SK-N-SH (cell line): ENCODE measurements at regions not wholly inside any gene's neighbourhood (a gene's known extent, or its start where the extent isn't known, plus 50 kb on each side); places are given as distances from the start of the nearest gene placed in this dataset.
"Not testable (repeated sequence)": the region's sequence is repeated elsewhere in the genome, so short reads cannot be mapped to it uniquely, and the experiment has no call there.

ENCODE experiments used
- CTCF ChIA-PET: fragments of 300-600, 350-600 bp; formaldehyde crosslinking; extraction: SDS; loops from one replicate; lab custom pipeline; 2021; lab: Yijun Ruan, JAX
- POLR2A ChIA-PET: fragments of 350-600 bp; sonication (Branson Sonifier 250); formaldehyde crosslinking; extraction: SDS; loops from one replicate; lab custom pipeline; 2020; ENCODE audit warnings: antibody characterized with exemption, inconsistent platforms; lab: Yijun Ruan, JAX
- DNase-seq: peaks from one replicate; pipeline ENCODE4 v3.0.0; 2012
- H2AFZ ChIP-seq: fragments of 200-600 bp; sonication (generic); 2 replicates; pipeline ENCODE4 v1.8.1; 2016; ENCODE audit warnings: antibody characterized with exemption, mild to moderate bottlenecking, low read depth
- H3F3A ChIP-seq: fragments of 200-600 bp; sonication (generic); replicated peaks from 2 replicates; pipeline ENCODE3; 2016; ENCODE audit warnings: antibody characterized with exemption, mild to moderate bottlenecking; ENCODE audit not compliant: insufficient read depth
- H3K27ac ChIP-seq, 2 experiments: fragments of 200-500 bp in 1 of 2; fragments of 200-600 bp in 1 of 2; sonication (Bioruptor generic) in 1 of 2; sonication (generic), shearing (Covaris generic) in 1 of 2; 2 replicates each; pipeline versions ENCODE4 v1.5.1 to v1.6.1; 2014 to 2016; ENCODE audit warnings: low read depth in 2 of 2, inconsistent platforms in 1 of 2, low read length in 1 of 2, mild to moderate bottlenecking in 1 of 2, mixed read lengths in 1 of 2
- H3K27me3 ChIP-seq: fragments of 200-600 bp; sonication (generic), shearing (Covaris generic); 2 replicates; pipeline ENCODE4 v1.6.1; 2016; ENCODE audit warnings: mixed run types; ENCODE audit not compliant: insufficient read depth
- H3K36me3 ChIP-seq, 2 experiments: fragments of 200-500 bp in 1 of 2; fragments of 200-600 bp in 1 of 2; sonication (Bioruptor generic) in 1 of 2; sonication (generic) in 1 of 2; replicated peaks in 1 of 2; 2 replicates each; pipeline versions ENCODE3 to v1.5.1; 2014 to 2016; ENCODE audit warnings: low read length in 1 of 2, mild to moderate bottlenecking in 1 of 2; ENCODE audit not compliant: insufficient read depth in 2 of 2, control insufficient read depth in 1 of 2
- H3K4me1 ChIP-seq, 2 experiments: fragments of 200-500 bp in 1 of 2; fragments of 200-600 bp in 1 of 2; sonication (Bioruptor generic) in 1 of 2; sonication (generic), shearing (Covaris generic) in 1 of 2; 2 replicates each; pipeline versions ENCODE4 v1.5.1 to v1.6.1; 2014 to 2016; ENCODE audit warnings: low read depth in 1 of 2, low read length in 1 of 2, mixed run types in 1 of 2; ENCODE audit not compliant: insufficient read depth in 2 of 2, control insufficient read depth in 1 of 2
- H3K4me2 ChIP-seq: fragments of 200-600 bp; sonication (generic), shearing (Covaris generic); 2 replicates; pipeline ENCODE4 v1.6.1; 2017; ENCODE audit warnings: mixed run types
- H3K4me3 ChIP-seq, 2 experiments: fragments of 200-500 bp in 1 of 2; fragments of 200-600 bp in 1 of 2; sonication (Bioruptor generic) in 1 of 2; sonication (generic), shearing (Covaris generic) in 1 of 2; 2 replicates each; pipeline versions ENCODE4 v1.5.1 to v1.8.1; 2014 to 2016; ENCODE audit warnings: low read depth in 2 of 2, inconsistent platforms in 1 of 2, low read length in 1 of 2, mild to moderate bottlenecking in 1 of 2, mixed read lengths in 1 of 2, moderate library complexity in 1 of 2
- H3K79me2 ChIP-seq: fragments of 200-600 bp; sonication (generic); 2 replicates; pipeline ENCODE4 v1.8.1; 2017; ENCODE audit warnings: mild to moderate bottlenecking; ENCODE audit not compliant: insufficient read depth
- H3K9ac ChIP-seq: fragments of 200-600 bp; sonication (generic); 2 replicates; pipeline ENCODE4 v1.6.1; 2017; ENCODE audit warnings: mixed run types
- H3K9me2 ChIP-seq: fragments of 200-600 bp; sonication (generic); 2 replicates; pipeline ENCODE4 v1.6.1; 2017; ENCODE audit warnings: mixed run types
- H3K9me3 ChIP-seq: fragments of 200-600 bp; sonication (generic); 2 replicates; pipeline ENCODE4 v1.6.1; 2017; ENCODE audit warnings: mixed run types, mild to moderate bottlenecking, moderate library complexity
- H4K20me1 ChIP-seq: fragments of 200-600 bp; sonication (generic); 2 replicates; pipeline ENCODE4 v1.6.1; 2017; ENCODE audit warnings: mild to moderate bottlenecking, mixed run types; ENCODE audit not compliant: insufficient read depth
- CHD2 ChIP-seq: fragments of 150-350 bp; IDR thresholded peaks from 2 replicates; pipeline ENCODE4 v1.6.1; 2018; ENCODE audit warnings: low read length; ENCODE audit not compliant: partially characterized antibody
- EP300 ChIP-seq, 2 experiments: IDR thresholded peaks; 2 replicates each; pipeline versions ENCODE4 v1.4.0 to v1.6.1; 2012; ENCODE audit warnings: borderline replicate concordance in 1 of 2, low read depth in 1 of 2, low read length in 1 of 2
- EZH2phosphoT487 ChIP-seq: fragments of 200-600 bp; sonication (generic); IDR thresholded peaks from 2 replicates; pipeline ENCODE4 v1.6.1; 2017; ENCODE audit warnings: low read depth, mixed run types, mild to moderate bottlenecking, antibody characterized with exemption, moderate library complexity, borderline replicate concordance
- FOSL2 ChIP-seq: IDR thresholded peaks from 2 replicates; pipeline ENCODE4 v1.4.0; 2012; ENCODE audit warnings: low read depth, mild to moderate bottlenecking, moderate library complexity, borderline replicate concordance
- GABPA ChIP-seq: IDR thresholded peaks from 2 replicates; pipeline ENCODE4 v1.4.0; 2012; ENCODE audit warnings: low read depth, mild to moderate bottlenecking
- GATA2 ChIP-seq: sonication (generic); formaldehyde crosslinking; IDR thresholded peaks from 2 replicates; pipeline ENCODE4 v1.5.0; 2020; ENCODE audit warnings: mild to moderate bottlenecking, missing genetic modification reagents
- MAX ChIP-seq: IDR thresholded peaks from 2 replicates; pipeline ENCODE4 v1.4.0; 2012; ENCODE audit warnings: low read depth
- MXI1 ChIP-seq: IDR thresholded peaks from 2 replicates; pipeline ENCODE4 v1.6.1; 2012; ENCODE audit warnings: mild to moderate bottlenecking, low read depth, low read length, improper control_type of control experiment
- NRF1 ChIP-seq: IDR thresholded peaks from 2 replicates; pipeline ENCODE4 v1.6.1; 2012; ENCODE audit warnings: low read depth, mild to moderate bottlenecking, low read length
- PBX3 ChIP-seq: IDR thresholded peaks from 2 replicates; pipeline ENCODE4; 2012
- POLR2AphosphoS5 ChIP-seq: IDR thresholded peaks from 2 replicates; pipeline ENCODE4 v1.6.1; 2012; ENCODE audit warnings: low read depth, low read length
- RAD21 ChIP-seq: IDR thresholded peaks from 2 replicates; pipeline ENCODE4 v1.6.1; 2012; ENCODE audit warnings: mild to moderate bottlenecking, low read length
- RFX5 ChIP-seq: IDR thresholded peaks from 2 replicates; pipeline ENCODE4 v1.6.1; 2012; ENCODE audit warnings: mild to moderate bottlenecking, improper control_type of control experiment, low read length
- RXRA ChIP-seq: IDR thresholded peaks from 2 replicates; pipeline ENCODE4 v1.4.0; 2012; ENCODE audit warnings: low read depth, mild to moderate bottlenecking, borderline replicate concordance
- SIN3A ChIP-seq: IDR thresholded peaks from 2 replicates; pipeline ENCODE4 v1.6.1; 2012; ENCODE audit warnings: low read depth, mild to moderate bottlenecking, low read length, moderate library complexity, borderline replicate concordance
- SMC3 ChIP-seq: IDR thresholded peaks from 2 replicates; pipeline ENCODE4 v1.6.1; 2012; ENCODE audit warnings: low read depth, low read length, improper control_type of control experiment
- TAF1 ChIP-seq: IDR thresholded peaks from 2 replicates; pipeline ENCODE4 v1.6.1; 2012; ENCODE audit warnings: low read depth, mild to moderate bottlenecking, low read length, moderate library complexity, borderline replicate concordance
- TCF12 ChIP-seq: IDR thresholded peaks from 2 replicates; pipeline ENCODE4 v1.4.0; 2012
- USF1 ChIP-seq: IDR thresholded peaks from 2 replicates; pipeline ENCODE4 v1.4.0; 2012; ENCODE audit warnings: low read depth, borderline replicate concordance
- YY1 ChIP-seq: IDR thresholded peaks from 2 replicates; pipeline ENCODE4 v1.4.0; 2012; ENCODE audit warnings: low read depth, mild to moderate bottlenecking
- WGBS: methylation state at CpG from one replicate; pipeline ENCODE4 v1.1.6; 2017; ENCODE audit warnings: low lambda C conversion rate; 5-methylcytosine and 5-hydroxymethylcytosine counted together

GRCh38 chr20:48329031-48329615 lies 498.7 kb downstream of the PREX1 start (continued):
- TF ChIP-seq SIN3A (no peak), PBX3 (no peak)

- peaks cover 10% of the 10 kb centered on the region for H3F3A ChIP-seq
- CTCF ChIA-PET: interaction anchor here (1.7 kb wide), 1 partner anchor 293 kb away, joined by 6 read pairs; no protein-coding TSS in a partner anchor
- H3K27me3 ChIP-seq, H3K9me3 ChIP-seq, H2AFZ ChIP-seq, DNase-seq, H3K9ac ChIP-seq, H3K4me2 ChIP-seq, H4K20me1 ChIP-seq, H3K27ac ChIP-seq, H3K4me1 ChIP-seq, H3K79me2 ChIP-seq, H3K36me3 ChIP-seq, H3K9me2 ChIP-seq, H3K4me3 ChIP-seq, POLR2A ChIA-PET: not testable (repeated sequence)
- WGBS: 92% methylated on average over 8 of the region's 8 CpGs
Observed at GRCh38 chr20:48327848-48328247, 500.0 kb downstream of the PREX1 start.

- peaks cover 10% of the 10 kb centered on the region for H3F3A ChIP-seq
- no peaks in the 10 kb centered on the region for H3K9me3 ChIP-seq
- CTCF ChIA-PET: interaction anchor here (1.7 kb wide), 1 partner anchor 294 kb away, joined by 6 read pairs; no protein-coding TSS in a partner anchor
- no peak overlapping the region for H3K27ac ChIP-seq
- no peak for DNase-seq
- H3K9me2 ChIP-seq: no peaks in the 10 kb centered on the region
- no peak overlapping the region for H2AFZ ChIP-seq
- peaks cover 4 to 8% of the 10 kb centered on the region in 2 experiments; a peak in 2 of 4 replicates for H3K4me1 ChIP-seq
- WGBS: 76% methylated on average over 3 of the region's 11 CpGs
- H4K20me1 ChIP-seq: no peaks in the 10 kb centered on the region
- POLR2A ChIA-PET: no interaction called here
- no peaks in the 10 kb centered on the region for H3K79me2 ChIP-seq
- TF ChIP-seq POLR2AphosphoS5 (no peak), YY1 (no peak), RXRA (no peak), USF1 (no peak), GABPA (no peak), EZH2phosphoT487 (no peak), RAD21 (no peak), NRF1 (no peak), SIN3A (no peak), GATA2 (CRISPR knock-in tag) (no peak), EP300 (IDR thresholded peaks at IDR 0.05; ENCODE audit: borderline replicate concordance in 1 of 2, low read depth in 1 of 2, low read length in 1 of 2) (no peak), MAX (no peak), TAF1 (no peak), MXI1 (no peak), CHD2 (no peak), TCF12 (no peak), FOSL2 (no peak), RFX5 (no peak), SMC3 (no peak)
- TF ChIP-seq, all 33 proteins: peak for 0
- no peak overlapping the region for H3K9ac ChIP-seq
- H3K27me3 ChIP-seq: no peaks in the 10 kb centered on the region
- H3K36me3 ChIP-seq: no peaks in the 10 kb centered on the region
- H3K4me2 ChIP-seq: no peak overlapping the region
- H3K4me3 ChIP-seq: no peak overlapping the region
Observed at GRCh38 chr20:48326868-48327267, 500.9 kb downstream of the PREX1 start.
